Transverse colon (tissue), 4 donors: ENCODE measurements at regions not wholly inside any gene's neighbourhood (a gene's known extent, or its start where the extent isn't known, plus 50 kb on each side); places are given as distances from the start of the nearest gene placed in this dataset.

ENCODE experiments used
- CTCF ChIP-seq, 5 experiments: fragments of 200-600 bp in 3 of 5; fragments of 450-650 bp in 2 of 5; sonication (generic) in 3 of 5; IDR thresholded peaks; 1 replicate in 2 of 5; 2 replicates in 3 of 5; pipeline ENCODE4 v1.5.1; 2016 to 2017; ENCODE audit warnings: antibody characterized with exemption in 5 of 5, inconsistent platforms in 3 of 5, mild to moderate bottlenecking in 2 of 5, moderate library complexity in 1 of 5
- EP300 ChIP-seq: sonication (generic); formaldehyde crosslinking; IDR thresholded peaks from one replicate; pipeline ENCODE4 v1.6.1; 2017; ENCODE audit warnings: antibody characterized with exemption, low read depth
- POLR2A ChIP-seq: fragments of 450-650 bp; IDR thresholded peaks from one replicate; pipeline ENCODE4 v1.6.1; 2016; ENCODE audit warnings: antibody characterized with exemption, mild to moderate bottlenecking, moderate library complexity
- POLR2AphosphoS5 ChIP-seq, 3 donors: sonication (generic); formaldehyde crosslinking; IDR thresholded peaks; one replicate each; pipeline ENCODE4 v1.6.1; 2016; ENCODE audit warnings: antibody characterized with exemption in 3 of 3

- TF ChIP-seq CTCF (IDR thresholded peaks at IDR 0.05) (no peak), POLR2A (no peak), EP300 (no peak), POLR2AphosphoS5 (IDR thresholded peaks at IDR 0.05) (no peak)
Measured at GRCh38 chr9:16182784-16183183, 629.9 kb downstream of the CCDC171 start.
